GM12878 (cell line): ENCODE measurements at regions not wholly inside any gene's neighbourhood (a gene's known extent, or its start where the extent isn't known, plus 50 kb on each side); places are given as distances from the start of the nearest gene placed in this dataset.

Experiments used
- ATAC-seq: fragments of 200-7000 bp; cut with Tn5 transposase; 3 replicates; pipeline ENCODE4 v1.9.1; 2020; ENCODE audit warnings: mild to moderate bottlenecking, moderate library complexity
- BruUV-seq: library from RNA; stranded (reverse); fragments of 400-500 nt; replicated peaks from 2 replicates; lab custom pipeline; 2021; lab: Mats Ljungman, UMichigan
- CTCF ChIA-PET: fragments of 300-600 bp; sonication (Branson Sonifier 250); formaldehyde crosslinking; extraction: SDS; loops from one replicate; lab custom pipeline; 2021; ENCODE audit warnings: inconsistent platforms; lab: Yijun Ruan, JAX
- POLR2A ChIA-PET: fragments of 350-600 bp; formaldehyde crosslinking; extraction: SDS; loops from one replicate; lab custom pipeline; 2021; ENCODE audit warnings: inconsistent platforms; lab: Charles Lee
- RAD21 ChIA-PET: fragments of 300-600 bp; sonication (Branson Sonifier 250); formaldehyde crosslinking; loops from one replicate; lab custom pipeline; 2023; ENCODE audit warnings: antibody characterized with exemption; ENCODE audit not compliant: unreplicated experiment; lab: Charles Lee
- SMC1A ChIA-PET: fragments of 300-600 bp; sonication (Branson Sonifier 250); formaldehyde crosslinking; loops from one replicate; lab custom pipeline; 2023; ENCODE audit not compliant: unreplicated experiment, uncharacterized antibody; lab: Charles Lee
- DNase-seq: peaks from one replicate; pipeline ENCODE4 v3.0.0-alpha.2; 2011; ENCODE audit warnings: low read depth, low spot score
- FAIRE-seq: peaks from 3 replicates; lab custom pipeline; 2011; peaks lifted over from hg19 to GRCh38; lab: Jason Lieb, UNC
- H2AFZ ChIP-seq: 2 replicates; pipeline ENCODE4 v1.6.0; 2011; ENCODE audit warnings: low read depth, low read length, control low read depth; ENCODE audit not compliant: control insufficient read depth
- H3K27ac ChIP-seq: 2 replicates; pipeline ENCODE4 v1.5.1; 2011; ENCODE audit warnings: control low read depth; ENCODE audit not compliant: control insufficient read depth, insufficient read depth
- H3K27me3 ChIP-seq, 2 experiments: replicated peaks in 1 of 2; 2 replicates each; pipeline versions ENCODE4 v1.6.0 to v1.6.1; 2011; ENCODE audit warnings: low read length in 1 of 2; ENCODE audit not compliant: control insufficient read depth in 2 of 2, insufficient read depth in 2 of 2
- H3K36me3 ChIP-seq, 2 experiments: 2 replicates each; pipeline ENCODE4 v1.5.1; 2011; ENCODE audit warnings: low read length in 1 of 2; ENCODE audit not compliant: control insufficient read depth in 2 of 2, insufficient read depth in 2 of 2
- H3K4me1 ChIP-seq: 2 replicates; pipeline ENCODE4 v1.6.1; 2011; ENCODE audit warnings: mild to moderate bottlenecking, low read length, moderate library complexity, mixed read lengths; ENCODE audit not compliant: control insufficient read depth, insufficient read depth
- H3K4me2 ChIP-seq: 2 replicates; pipeline ENCODE4 v1.6.0; 2011; ENCODE audit warnings: control low read depth; ENCODE audit not compliant: control insufficient read depth, insufficient read depth
- H3K4me3 ChIP-seq: fragments of 200-600 bp; sonication (generic); 2 replicates; pipeline ENCODE4 v1.5.1; 2016
- H3K79me2 ChIP-seq: 2 replicates; pipeline ENCODE4 v1.6.0; 2011; ENCODE audit warnings: low read length; ENCODE audit not compliant: control insufficient read depth, insufficient read depth
- H3K9ac ChIP-seq: 2 replicates; pipeline ENCODE4 v1.8.0; 2011; ENCODE audit warnings: low read length, control low read depth, mixed read lengths; ENCODE audit not compliant: control insufficient read depth, insufficient read depth
- H3K9me3 ChIP-seq: replicated peaks from 3 replicates; pipeline ENCODE4 v1.5.1; 2011; ENCODE audit warnings: mild to moderate bottlenecking, low read length; ENCODE audit not compliant: control insufficient read depth, insufficient read depth
- H4K20me1 ChIP-seq: 2 replicates; pipeline ENCODE4 v1.6.0; 2011; ENCODE audit not compliant: control insufficient read depth, insufficient read depth
- KDM1A ChIP-seq: fragments of 200-600 bp; sonication (generic); IDR thresholded peaks from 2 replicates; pipeline ENCODE4 v1.6.1; 2016; ENCODE audit warnings: borderline replicate concordance
- KLF5 ChIP-seq: fragments of 450-650 bp; IDR thresholded peaks from 2 replicates; pipeline ENCODE4 v1.6.1; 2014; ENCODE audit warnings: mild to moderate bottlenecking; ENCODE audit not compliant: partially characterized antibody
- NBN ChIP-seq: fragments of 450-650 bp; IDR thresholded peaks from 2 replicates; pipeline ENCODE4 v1.6.1; 2016
- NR2C1 ChIP-seq: fragments of 450-650 bp; IDR thresholded peaks from 2 replicates; pipeline ENCODE4 v1.6.1; 2017; ENCODE audit warnings: antibody characterized with exemption, mild to moderate bottlenecking, moderate library complexity
- WGBS: methylation state at CpG from one replicate; pipeline ENCODE4 v1.1.6; 2016; ENCODE audit warnings: low lambda C conversion rate; ENCODE audit not compliant: insufficient replicate concordance, insufficient coverage; ENCODE audit errors: missing lambda C conversion rate; 5-methylcytosine and 5-hydroxymethylcytosine counted together
- in situ Hi-C: fragments of 300-500 bp; cut with MboI; formaldehyde crosslinking; loops from 9 replicates; pipeline ENCODE4 v1.14.3; 2018; ENCODE audit warnings: mixed read lengths
- intact Hi-C: fragments of 100-400 bp; cut with micrococcal nuclease; formaldehyde crosslinking; loops from one replicate; pipeline ENCODE4 v1.14.2; 2022; ENCODE audit not compliant: unreplicated experiment

GRCh38 chr5:5609935-5610334 lies 187.5 kb downstream of the ICE1 start:
- Histone ChIP-seq H3K36me3 (no peaks in the 10 kb centered on the region), H3K4me3 (no peak overlapping the region), H2AFZ (no peak overlapping the region), H3K27me3 (no peaks in the 10 kb centered on the region), H3K4me2 (no peak overlapping the region), H3K4me1 (peaks cover 3% of the 10 kb centered on the region; the same call in 1 of the 2 replicates), H4K20me1 (no peaks in the 10 kb centered on the region), H3K9me3 (no peaks in the 10 kb centered on the region; the same call in 2 of the 3 replicates), H3K27ac (no peak overlapping the region), H3K79me2 (no peaks in the 10 kb centered on the region), H3K9ac (no peak overlapping the region)
- in situ Hi-C loops: no loop called here
- FAIRE-seq (no peak), ATAC-seq (no peak), DNase-seq (no peak)
- no peak for TF ChIP-seq NR2C1
- ChIA-PET CTCF (no interaction called here), SMC1A (interaction anchor here (0.7 kb wide), 1 partner anchor 17 kb away, joined by 3 read pairs; no protein-coding TSS in a partner anchor), RAD21 (no interaction called here), POLR2A (no interaction called here)
- intact Hi-C loops: no loop called here
- BruUV-seq: no TSS peak
- 74% methylated on average over 7 of the region's 7 CpGs for WGBS

DNA sequence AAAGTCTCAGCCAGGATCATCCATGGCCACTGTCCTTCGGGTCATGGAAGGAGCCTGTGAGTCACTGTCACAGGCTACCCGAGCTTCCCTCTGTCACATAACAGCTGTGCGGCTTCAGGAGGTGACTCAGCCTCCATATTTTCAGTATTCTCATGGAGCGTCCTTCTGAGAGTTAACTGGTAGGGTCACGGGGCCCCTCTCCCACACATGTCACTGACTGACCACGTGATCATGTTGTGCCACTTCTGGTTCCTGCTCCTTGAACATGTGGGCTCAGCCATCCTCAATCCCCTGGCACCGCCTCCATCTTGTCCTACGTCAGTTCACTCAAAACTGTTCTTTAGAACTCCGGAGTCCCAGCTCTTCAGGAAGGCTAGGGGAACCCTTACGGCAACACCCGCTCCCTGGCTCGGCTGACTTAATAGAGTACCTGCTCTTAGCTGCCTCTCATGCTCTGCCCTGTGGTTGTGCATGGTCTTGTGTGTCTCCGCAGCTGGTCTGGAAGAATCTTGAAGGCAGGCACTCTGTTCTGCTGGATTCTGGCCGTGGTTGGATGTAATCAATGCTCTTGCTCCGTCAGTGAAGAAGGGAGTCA lies 182.8 kb downstream of the ICE1 start:
- no peak for TF ChIP-seq NBN
- TF ChIP-seq KDM1A: no peak
- no peak for TF ChIP-seq KLF5
- H3K4me2 ChIP-seq: no peak overlapping the region
- no peak for FAIRE-seq
- ChIA-PET SMC1A (no interaction called here), CTCF (no interaction called here), POLR2A (no interaction called here), RAD21 (no interaction called here)
- H3K9ac ChIP-seq: no peak overlapping the region
- no peak overlapping the region for H2AFZ ChIP-seq
- no peaks in the 10 kb centered on the region for H3K4me1 ChIP-seq
- no peak overlapping the region for H3K27ac ChIP-seq
- intact Hi-C loops (no loop called here), in situ Hi-C loops (no loop called here)
- no peak for DNase-seq
- H3K27me3 ChIP-seq: no peaks in the 10 kb centered on the region
- 39% methylated on average over 15 of the region's 15 CpGs for WGBS
- no peak for ATAC-seq
- H3K36me3 ChIP-seq: no peaks in the 10 kb centered on the region
- no peaks in the 10 kb centered on the region; the same call in 2 of the 3 replicates for H3K9me3 ChIP-seq
- H3K79me2 ChIP-seq: no peaks in the 10 kb centered on the region
- no peaks in the 10 kb centered on the region for H4K20me1 ChIP-seq
- no peak overlapping the region for H3K4me3 ChIP-seq
- no TSS peak for BruUV-seq
